ENCODE measurements at regions not wholly inside any gene's neighbourhood (a gene's known extent, or its start where the extent isn't known, plus 50 kb on each side); places are given as distances from the start of the nearest gene placed in this dataset.

- no peak for DNase-seq
Observed at GRCh38 chr7:46975493-46975892, 606.4 kb downstream of the TNS3 start.

- peak; percentile 9 to 61 for DNase-seq
Observed at GRCh38 chr7:46972205-46972604, 609.7 kb downstream of the TNS3 start.

GRCh38 chr7:46970476-46970875 lies 611.4 kb downstream of the TNS3 start:
- DNase-seq: no peak

- no peak for DNase-seq
Observed at GRCh38 chr7:46970131-46970430, 611.8 kb downstream of the TNS3 start.

GRCh38 chr7:46969303-46970130 lies 612.4 kb downstream of the TNS3 start:
- no peak for DNase-seq

GRCh38 chr7:46968003-46968402 lies 613.9 kb downstream of the TNS3 start:
- no peak for DNase-seq

- no peak for DNase-seq
Observed at GRCh38 chr7:46963719-46964118, 618.2 kb downstream of the TNS3 start.

- DNase-seq: no peak
Observed at GRCh38 chr7:46960970-46961369, 620.9 kb downstream of the TNS3 start.

- DNase-seq: no peak
Observed at GRCh38 chr7:46957195-46957594, 624.7 kb downstream of the TNS3 start.

- no peak for DNase-seq
Observed at GRCh38 chr7:46955531-46955930, 626.4 kb downstream of the TNS3 start.

- no peak for DNase-seq
Observed at GRCh38 chr7:46954181-46954580, 627.7 kb downstream of the TNS3 start.

- DNase-seq: no peak
Observed at GRCh38 chr7:46953008-46953407, 628.9 kb downstream of the TNS3 start.

- DNase-seq: no peak
Observed at GRCh38 chr7:46949270-46949931, 632.5 kb downstream of the TNS3 start.

GRCh38 chr7:46948716-46949115 lies 633.2 kb downstream of the TNS3 start:
- DNase-seq: no peak

GRCh38 chr7:46945328-46945727 lies 636.6 kb downstream of the TNS3 start:
- DNase-seq: no peak

GRCh38 chr7:46943996-46944395 lies 637.9 kb downstream of the TNS3 start:
- DNase-seq: no peak

- no peak for DNase-seq
Observed at GRCh38 chr7:46942574-46942973, 639.3 kb downstream of the TNS3 start.

- no peak for DNase-seq
Observed at GRCh38 chr7:46940178-46940577, 641.7 kb downstream of the TNS3 start.

GRCh38 chr7:46939558-46939957 lies 642.4 kb downstream of the TNS3 start:
- no peak for DNase-seq

GRCh38 chr7:46939089-46939488 lies 642.8 kb downstream of the TNS3 start:
- no peak for DNase-seq

- DNase-seq: no peak
Observed at GRCh38 chr7:46937826-46938225, 644.1 kb downstream of the TNS3 start.

- no peak for DNase-seq
Observed at GRCh38 chr7:46934198-46934825, 647.6 kb downstream of the TNS3 start.

GRCh38 chr7:46933596-46933995 lies 648.3 kb downstream of the TNS3 start:
- DNase-seq: no peak

Measured in SW 1271 (cell line).